ENCODE measurements at regions not wholly inside any gene's neighbourhood (a gene's known extent, or its start where the extent isn't known, plus 50 kb on each side); places are given as distances from the start of the nearest gene placed in this dataset.
A peak's percentile ranks its signal among the peaks of the same experiment; 100 is the strongest.

DNA sequence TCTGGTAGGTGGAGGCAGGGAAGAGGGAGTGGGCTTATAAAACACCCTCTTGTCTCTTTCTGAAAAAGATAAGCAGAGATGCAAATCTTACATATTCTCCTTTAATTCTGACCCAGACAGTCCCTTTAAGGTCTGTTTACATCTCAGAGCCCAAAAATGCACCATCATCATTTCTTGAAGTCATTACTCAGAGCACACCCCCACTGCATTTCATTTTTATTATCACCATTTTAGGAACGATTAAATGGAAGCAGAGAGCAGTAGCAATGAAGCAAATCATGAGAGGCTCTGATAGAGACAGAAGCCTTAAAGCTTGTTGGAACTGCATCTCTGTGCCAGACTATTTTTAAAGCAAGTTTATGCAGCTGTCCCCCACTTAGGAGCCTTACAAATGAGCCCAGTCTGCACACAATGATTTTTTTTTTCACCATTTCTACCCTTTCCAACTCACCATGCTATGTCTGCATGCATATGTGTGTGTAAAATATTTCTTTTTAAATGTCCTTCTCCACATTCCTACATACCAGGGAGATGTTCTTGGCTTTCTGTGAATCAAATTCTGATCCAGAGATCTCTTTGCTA lies 311.0 kb downstream of the GRIN2B start:
- no peak overlapping the region for H2AFZ ChIP-seq (ENCODE audit: low read depth)
- H3K9ac ChIP-seq = no peak overlapping the region
- H4K20me1 ChIP-seq (ENCODE audit: insufficient read depth) = no peaks in the 10 kb centered on the region
- no peak overlapping the region for H3K4me3 ChIP-seq (IDR thresholded peaks at IDR 0.05; ENCODE audit: insufficient read depth, low read depth, low read length)
- no peaks in the 10 kb centered on the region for H3K27me3 ChIP-seq (ENCODE audit: insufficient read depth, low read depth)
- H3K4me2 ChIP-seq = no peak overlapping the region
- H3K27ac ChIP-seq = no peak overlapping the region
- no peaks in the 10 kb centered on the region for H3K79me2 ChIP-seq (ENCODE audit: insufficient read depth, low read depth)
- TF ChIP-seq, protein P1, sequence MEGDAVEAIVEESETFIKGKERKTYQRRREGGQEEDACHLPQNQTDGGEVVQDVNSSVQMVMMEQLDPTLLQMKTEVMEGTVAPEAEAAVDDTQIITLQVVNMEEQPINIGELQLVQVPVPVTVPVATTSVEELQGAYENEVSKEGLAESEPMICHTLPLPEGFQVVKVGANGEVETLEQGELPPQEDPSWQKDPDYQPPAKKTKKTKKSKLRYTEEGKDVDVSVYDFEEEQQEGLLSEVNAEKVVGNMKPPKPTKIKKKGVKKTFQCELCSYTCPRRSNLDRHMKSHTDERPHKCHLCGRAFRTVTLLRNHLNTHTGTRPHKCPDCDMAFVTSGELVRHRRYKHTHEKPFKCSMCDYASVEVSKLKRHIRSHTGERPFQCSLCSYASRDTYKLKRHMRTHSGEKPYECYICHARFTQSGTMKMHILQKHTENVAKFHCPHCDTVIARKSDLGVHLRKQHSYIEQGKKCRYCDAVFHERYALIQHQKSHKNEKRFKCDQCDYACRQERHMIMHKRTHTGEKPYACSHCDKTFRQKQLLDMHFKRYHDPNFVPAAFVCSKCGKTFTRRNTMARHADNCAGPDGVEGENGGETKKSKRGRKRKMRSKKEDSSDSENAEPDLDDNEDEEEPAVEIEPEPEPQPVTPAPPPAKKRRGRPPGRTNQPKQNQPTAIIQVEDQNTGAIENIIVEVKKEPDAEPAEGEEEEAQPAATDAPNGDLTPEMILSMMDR (conservative IDR thresholded peaks at IDR 0.05; ENCODE audit: low read depth, low read length) = no peak
- H3K4me1 ChIP-seq (ENCODE audit: low read depth, poor library complexity, severe bottlenecking) = no peaks in the 10 kb centered on the region
- no peaks in the 10 kb centered on the region for H3K36me3 ChIP-seq (ENCODE audit: insufficient read depth)

DNA sequence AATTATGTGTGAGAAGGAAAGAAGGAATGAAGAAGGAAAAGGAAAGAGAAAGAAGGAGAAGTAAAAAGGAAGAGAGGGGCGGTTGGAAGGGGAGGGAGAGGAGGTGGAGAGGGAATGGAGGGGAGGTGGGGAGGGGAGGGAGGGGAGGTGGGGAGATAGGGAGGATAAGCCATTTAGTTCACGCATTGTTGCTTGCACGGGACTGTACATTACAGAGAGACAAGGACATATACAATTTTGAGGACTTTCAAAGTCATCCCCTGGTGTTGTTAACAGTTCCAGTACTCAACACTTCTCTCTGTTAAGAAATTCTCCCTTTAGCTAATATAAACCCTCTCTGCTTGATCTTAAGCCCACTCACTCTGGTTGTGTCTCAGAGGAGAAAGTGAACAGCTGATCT lies 312.5 kb downstream of the GRIN2B start:
- no peak overlapping the region for H3K4me3 ChIP-seq (IDR thresholded peaks at IDR 0.05; ENCODE audit: insufficient read depth, low read depth, low read length)
- no peaks in the 10 kb centered on the region for H3K36me3 ChIP-seq (ENCODE audit: insufficient read depth)
- no peak overlapping the region for H3K9ac ChIP-seq
- TF ChIP-seq, protein P1 (conservative IDR thresholded peaks at IDR 0.05; ENCODE audit: low read depth, low read length) = no peak
- no peaks in the 10 kb centered on the region for H3K79me2 ChIP-seq (ENCODE audit: insufficient read depth, low read depth)
- no peaks in the 10 kb centered on the region for H3K27me3 ChIP-seq (ENCODE audit: insufficient read depth, low read depth)
- no peaks in the 10 kb centered on the region for H3K4me1 ChIP-seq (ENCODE audit: low read depth, poor library complexity, severe bottlenecking)
- no peaks in the 10 kb centered on the region for H4K20me1 ChIP-seq (ENCODE audit: insufficient read depth)
- H3K4me2 ChIP-seq = no peak overlapping the region
- no peak overlapping the region for H2AFZ ChIP-seq (ENCODE audit: low read depth)
- H3K27ac ChIP-seq = no peak overlapping the region

DNA sequence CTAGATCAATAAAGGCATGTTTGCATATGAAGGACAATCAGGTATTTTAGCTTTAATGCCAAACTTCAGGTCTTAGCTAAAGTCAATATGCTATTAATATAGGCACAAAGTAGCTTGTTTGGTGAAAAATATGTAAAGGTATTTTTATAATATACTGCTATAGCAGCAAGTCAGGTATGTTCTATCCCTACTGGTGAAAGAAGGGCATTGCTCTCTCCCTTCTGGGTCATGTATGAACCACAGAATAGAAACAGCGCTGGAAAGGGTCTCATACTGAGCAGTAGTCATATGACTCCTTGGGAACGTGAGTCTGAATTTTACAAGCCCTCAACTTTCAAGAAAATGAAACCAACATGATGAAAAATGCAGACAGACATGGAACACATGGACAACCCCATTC lies 314.6 kb downstream of the GRIN2B start:
- H3K36me3 ChIP-seq (ENCODE audit: insufficient read depth) = no peaks in the 10 kb centered on the region
- H3K4me1 ChIP-seq (ENCODE audit: low read depth, poor library complexity, severe bottlenecking) = no peaks in the 10 kb centered on the region
- H3K4me3 ChIP-seq (IDR thresholded peaks at IDR 0.05; ENCODE audit: insufficient read depth, low read depth, low read length) = no peak overlapping the region
- no peak overlapping the region for H2AFZ ChIP-seq (ENCODE audit: low read depth)
- no peak overlapping the region for H3K27ac ChIP-seq
- TF ChIP-seq, protein P1 (conservative IDR thresholded peaks at IDR 0.05; ENCODE audit: low read depth, low read length) = no peak
- no peak overlapping the region for H3K9ac ChIP-seq
- H3K4me2 ChIP-seq = no peak overlapping the region
- H3K79me2 ChIP-seq (ENCODE audit: insufficient read depth, low read depth) = no peaks in the 10 kb centered on the region
- H3K27me3 ChIP-seq (ENCODE audit: insufficient read depth, low read depth) = no peaks in the 10 kb centered on the region
- no peaks in the 10 kb centered on the region for H4K20me1 ChIP-seq (ENCODE audit: insufficient read depth)

DNA sequence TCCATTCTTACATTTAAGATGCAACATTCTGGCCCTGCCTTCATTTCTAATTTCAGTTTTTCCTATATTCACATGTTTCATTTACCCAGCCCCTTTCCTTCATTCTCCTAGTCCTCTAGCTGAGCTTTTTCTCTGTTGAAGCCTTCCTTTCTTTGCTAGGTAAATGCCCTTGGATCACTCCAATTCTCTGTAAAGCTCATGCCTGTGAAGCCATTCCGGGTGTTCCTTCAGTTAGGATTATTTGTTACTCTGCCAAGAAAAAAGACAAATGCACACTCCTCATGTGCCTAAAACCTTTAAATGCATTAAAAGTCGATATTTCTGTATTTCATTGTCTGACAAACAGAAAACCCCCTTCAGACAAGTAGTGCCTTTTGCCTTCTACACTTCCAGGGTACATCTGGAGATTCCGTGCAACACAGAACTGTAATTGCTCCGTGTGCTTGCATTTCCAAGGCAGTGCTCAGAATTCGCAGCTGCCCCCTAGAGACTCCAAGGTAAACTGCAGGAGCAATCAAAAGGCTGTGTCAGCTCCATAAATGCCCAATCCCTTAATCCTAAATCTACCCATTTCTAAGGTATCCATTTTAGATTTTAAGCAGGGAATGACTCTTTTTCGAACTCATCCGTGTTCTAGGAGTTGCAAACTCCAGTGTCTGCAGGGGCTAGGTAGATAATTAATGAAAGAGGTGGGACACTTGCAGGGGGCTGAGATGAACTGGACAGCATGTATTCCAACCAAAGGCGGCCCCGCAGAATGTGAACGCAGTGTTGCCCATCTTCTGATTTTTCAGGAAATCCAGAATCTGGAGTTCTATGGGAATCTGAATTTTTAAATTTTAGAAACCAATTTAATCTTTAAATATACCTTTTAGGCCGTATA lies 320.2 kb downstream of the GRIN2B start:
- TF ChIP-seq, protein P1 (conservative IDR thresholded peaks at IDR 0.05; ENCODE audit: low read depth, low read length) = peak; percentile 71
- H3K27me3 ChIP-seq (ENCODE audit: insufficient read depth, low read depth) = no peaks in the 10 kb centered on the region
- no peak overlapping the region for H3K4me3 ChIP-seq (IDR thresholded peaks at IDR 0.05; ENCODE audit: insufficient read depth, low read depth, low read length)
- H4K20me1 ChIP-seq (ENCODE audit: insufficient read depth) = no peaks in the 10 kb centered on the region
- peak overlapping the region; percentile 18; the same call in 1 of the 2 replicates for H2AFZ ChIP-seq (ENCODE audit: low read depth)
- no peak overlapping the region for H3K4me2 ChIP-seq
- no peaks in the 10 kb centered on the region for H3K79me2 ChIP-seq (ENCODE audit: insufficient read depth, low read depth)
- H3K36me3 ChIP-seq (ENCODE audit: insufficient read depth) = no peaks in the 10 kb centered on the region
- no peak overlapping the region for H3K27ac ChIP-seq
- no peak overlapping the region for H3K9ac ChIP-seq
- no peaks in the 10 kb centered on the region for H3K4me1 ChIP-seq (ENCODE audit: low read depth, poor library complexity, severe bottlenecking)
